ENCODE measurements at regions not wholly inside any gene's neighbourhood (a gene's known extent, or its start where the extent isn't known, plus 50 kb on each side); places are given as distances from the start of the nearest gene placed in this dataset.

GRCh38 chr2:207286106-207286505 is 120.4 kb upstream of the KLF7 start:
- DNase-seq: no peak

GRCh38 chr2:207288628-207289027 is 122.9 kb upstream of the KLF7 start:
- DNase-seq: no peak

GRCh38 chr2:207289295-207290018 is 123.7 kb upstream of the KLF7 start:
- no peak for DNase-seq

- no peak for DNase-seq
Observed at GRCh38 chr2:207290833-207291624, 125.3 kb upstream of the KLF7 start.

- no peak for DNase-seq
Observed at GRCh38 chr2:207291625-207292252, 126.0 kb upstream of the KLF7 start.

GRCh38 chr2:207296265-207296948 is 130.7 kb upstream of the KLF7 start:
- DNase-seq: no peak

- DNase-seq: no peak
Observed at GRCh38 chr2:207300817-207301216, 135.1 kb upstream of the KLF7 start.

GRCh38 chr2:207304761-207305160 is 139.0 kb upstream of the KLF7 start:
- no peak for DNase-seq

GRCh38 chr2:207308519-207309224 is 142.9 kb upstream of the KLF7 start:
- no peak for DNase-seq

GRCh38 chr2:207311316-207312005 is 145.7 kb upstream of the KLF7 start:
- peak in 3 of 51 donors; percentile 3 to 12 (median 3) for DNase-seq

- DNase-seq: no peak
Observed at GRCh38 chr2:207312006-207312356, 146.2 kb upstream of the KLF7 start.

GRCh38 chr2:207313947-207314346 is 148.2 kb upstream of the KLF7 start:
- no peak for DNase-seq

GRCh38 chr2:207315131-207315530 is 149.4 kb upstream of the KLF7 start:
- DNase-seq: no peak

GRCh38 chr2:207316484-207316883 is 150.7 kb upstream of the KLF7 start:
- DNase-seq: no peak

- DNase-seq: no peak
Observed at GRCh38 chr2:207316906-207317305, 151.2 kb upstream of the KLF7 start.

GRCh38 chr2:207317378-207317984 is 151.7 kb upstream of the KLF7 start:
- DNase-seq: no peak

GRCh38 chr2:207318181-207318628 is 152.5 kb upstream of the KLF7 start:
- no peak for DNase-seq

GRCh38 chr2:207319316-207319715 is 153.6 kb upstream of the KLF7 start:
- no peak for DNase-seq

GRCh38 chr2:207320381-207321159 is 154.8 kb upstream of the KLF7 start:
- no peak for DNase-seq
